CD14-positive monocyte (primary cell): ENCODE measurements at regions not wholly inside any gene's neighbourhood (a gene's known extent, or its start where the extent isn't known, plus 50 kb on each side); places are given as distances from the start of the nearest gene placed in this dataset.

Source experiments
- DNase-seq, 3 donors: peaks; one replicate each; pipeline ENCODE4 v3.0.0-alpha.2; 2011 to 2022
- H2AFZ ChIP-seq: 2 replicates; pipeline ENCODE4 v1.6.0; 2012; ENCODE audit warnings: mild to moderate bottlenecking, low read depth, low read length, inconsistent platforms; ENCODE audit not compliant: insufficient read depth, poor library complexity, severe bottlenecking
- H3K27ac ChIP-seq, 2 donors: 1 replicate in 1 of 2; 2 replicates in 1 of 2; pipeline ENCODE4 v1.5.1; 2012 to 2013; ENCODE audit warnings: low read length in 2 of 2, control low read depth in 1 of 2, inconsistent platforms in 1 of 2, low read depth in 1 of 2, mild to moderate bottlenecking in 1 of 2
- H3K27me3 ChIP-seq, 2 donors: one replicate each; pipeline versions ENCODE4 v1.6.0 to v1.6.1; 2011 to 2013; ENCODE audit warnings: low read length in 2 of 2; ENCODE audit not compliant: control insufficient read depth in 2 of 2, insufficient read depth in 2 of 2
- H3K36me3 ChIP-seq, 2 donors: replicated peaks in 1 of 2; 1 replicate in 1 of 2; 2 replicates in 1 of 2; pipeline versions ENCODE4 v1.5.1 to v1.6.1; 2012 to 2013; ENCODE audit warnings: low read length in 2 of 2, control low read depth in 1 of 2, inconsistent platforms in 1 of 2, mild to moderate bottlenecking in 1 of 2; ENCODE audit not compliant: insufficient read depth in 2 of 2, control insufficient read depth in 1 of 2
- H3K4me1 ChIP-seq, 2 donors: 1 replicate in 1 of 2; 2 replicates in 1 of 2; pipeline versions ENCODE4 v1.5.1 to v1.6.1; 2012 to 2013; ENCODE audit warnings: low read length in 2 of 2, control low read depth in 1 of 2, inconsistent platforms in 1 of 2, mild to moderate bottlenecking in 1 of 2, moderate library complexity in 1 of 2; ENCODE audit not compliant: insufficient read depth in 2 of 2, control insufficient read depth in 1 of 2
- H3K4me2 ChIP-seq: replicated peaks from 2 replicates; pipeline ENCODE3; 2012; ENCODE audit warnings: low read length, moderate library complexity, mild to moderate bottlenecking; ENCODE audit not compliant: poor library complexity, severe bottlenecking; ENCODE audit errors: extremely low read depth
- H3K4me3 ChIP-seq, 3 experiments: fragments of 200-600 bp in 1 of 3; sonication (generic) in 1 of 3; replicated peaks in 1 of 3; 1 replicate in 2 of 3; 2 replicates in 1 of 3; pipeline ENCODE4 v1.5.1; 2011 to 2013; ENCODE audit warnings: low read length in 3 of 3, mild to moderate bottlenecking in 3 of 3, control low read depth in 2 of 3, low read depth in 2 of 3, inconsistent platforms in 1 of 3, moderate library complexity in 1 of 3
- H3K79me2 ChIP-seq: 2 replicates; pipeline ENCODE4 v1.6.0; 2012; ENCODE audit warnings: mild to moderate bottlenecking, control low read depth, inconsistent platforms, low read length, moderate library complexity; ENCODE audit not compliant: insufficient read depth
- H3K9ac ChIP-seq: 2 replicates; pipeline ENCODE4 v1.6.0; 2017; ENCODE audit warnings: low read length, mild to moderate bottlenecking; ENCODE audit not compliant: insufficient read depth, poor library complexity, severe bottlenecking
- H3K9me3 ChIP-seq, 2 donors: replicated peaks in 1 of 2; 1 replicate in 1 of 2; 2 replicates in 1 of 2; pipeline versions ENCODE4 v1.5.1 to v1.6.1; 2012 to 2013; ENCODE audit warnings: low read length in 2 of 2, control low read depth in 1 of 2; ENCODE audit not compliant: control insufficient read depth in 1 of 2, insufficient read depth in 1 of 2
- H4K20me1 ChIP-seq: 2 replicates; pipeline ENCODE4 v1.6.0; 2012; ENCODE audit warnings: mild to moderate bottlenecking, low read length, control low read depth, moderate library complexity; ENCODE audit not compliant: insufficient read depth
- H3K27ac Mint-ChIP-seq, 7 donors: one replicate each; pipeline ENCODE4 v1.8.0; 2020; ENCODE audit warnings: mild to moderate bottlenecking in 7 of 7, mixed read lengths in 7 of 7, moderate library complexity in 6 of 7, inconsistent platforms in 2 of 7
- H3K27me3 Mint-ChIP-seq, 3 donors: one replicate each; pipeline ENCODE4 v1.8.0; 2021 to 2022; ENCODE audit warnings: low read depth in 3 of 3, mild to moderate bottlenecking in 3 of 3, mixed read lengths in 3 of 3, moderate library complexity in 3 of 3, inconsistent platforms in 1 of 3
- H3K36me3 Mint-ChIP-seq, 2 donors: one replicate each; pipeline ENCODE4 v1.8.0; 2020; ENCODE audit warnings: mixed read lengths in 2 of 2, inconsistent platforms in 1 of 2, mild to moderate bottlenecking in 1 of 2
- H3K4me1 Mint-ChIP-seq: one replicate; pipeline ENCODE4 v1.8.0; 2020; ENCODE audit warnings: mild to moderate bottlenecking, mixed read lengths
- H3K4me3 Mint-ChIP-seq, 2 donors: one replicate each; pipeline ENCODE4 v1.8.0; 2020; ENCODE audit warnings: mild to moderate bottlenecking in 2 of 2, mixed read lengths in 2 of 2, moderate library complexity in 1 of 2
- H3K9me3 Mint-ChIP-seq, 7 donors: one replicate each; pipeline ENCODE4 v1.8.0; 2020 to 2022; ENCODE audit warnings: mixed read lengths in 7 of 7, mild to moderate bottlenecking in 6 of 7, moderate library complexity in 6 of 7, inconsistent platforms in 2 of 7
- CTCF ChIP-seq: fragments of 200-600 bp; IDR thresholded peaks from one replicate; pipeline ENCODE4 v1.8.0; 2022; ENCODE audit warnings: antibody characterized with exemption, mild to moderate bottlenecking
- WGBS: methylation state at CpG from one replicate; pipeline ENCODE4 v1.1.5; 2013; ENCODE audit warnings: missing lambda C conversion rate; ENCODE audit not compliant: insufficient coverage; 5-methylcytosine and 5-hydroxymethylcytosine counted together
- intact Hi-C, 2 donors: fragments of 100-400 bp; cut with micrococcal nuclease; formaldehyde crosslinking; loops; one replicate each; pipeline versions ENCODE4 v1.15.0 to v1.15.1; 2023

- TF ChIP-seq CTCF: no peak
- Histone ChIP-seq H3K9ac (no peak overlapping the region), H3K36me3 (no peaks in the 10 kb centered on the region), H3K4me2 (no peak overlapping the region), H4K20me1 (no peaks in the 10 kb centered on the region), H2AFZ (no peak overlapping the region), H3K27ac (no peak overlapping the region), H3K4me1 (peaks cover 3 to 7% of the 10 kb centered on the region in 2 donors), H3K27me3 (peaks cover 26 to 57% of the 10 kb centered on the region in 2 donors), H3K4me3 (no peak overlapping the region), H3K79me2 (no peaks in the 10 kb centered on the region), H3K9me3 (peaks cover 8 to 36% of the 10 kb centered on the region in 2 donors)
- H3K9me3 Mint-ChIP-seq: peaks cover 16 to 39% (median 30%) of the 10 kb centered on the region in 7 donors
- H3K27ac Mint-ChIP-seq: peak overlapping the region in 1 of 7 donors; percentile 24
- peak overlapping the region in 1 of 2 donors; percentile 6 for H3K4me3 Mint-ChIP-seq
- H3K27me3 Mint-ChIP-seq: peaks cover 26 to 53% (median 37%) of the 10 kb centered on the region in 3 donors
- peaks cover 4 to 16% of the 10 kb centered on the region in 2 donors for H3K36me3 Mint-ChIP-seq
- DNase-seq: no peak
- intact Hi-C loops: no loop called here
- 13% methylated on average over 4 of the region's 7 CpGs for WGBS
- H3K4me1 Mint-ChIP-seq: peaks cover 21% of the 10 kb centered on the region
Observed at GRCh38 chr5:73387601-73388305, 60.8 kb downstream of the FOXD1 start.

GRCh38 chr5:73387149-73387591, 61.4 kb downstream of the FOXD1 start:
- H3K4me3 Mint-ChIP-seq: no peak overlapping the region

More at GRCh38 chr5:73387149-73387591, 61.4 kb downstream of the FOXD1 start:
- Mint-ChIP-seq H3K36me3 (peaks cover 4 to 16% of the 10 kb centered on the region in 2 donors), H3K4me1 (peaks cover 25% of the 10 kb centered on the region), H3K27ac (no peak overlapping the region), H3K9me3 (peaks cover 16 to 42% (median 34%) of the 10 kb centered on the region in 7 donors), H3K27me3 (peaks cover 31 to 58% (median 42%) of the 10 kb centered on the region in 3 donors)
- intact Hi-C loops: no loop called here
- no peak overlapping the region for H2AFZ ChIP-seq
- H3K79me2 ChIP-seq: no peaks in the 10 kb centered on the region
- H3K36me3 ChIP-seq: no peaks in the 10 kb centered on the region
- 80% methylated on average over 1 of the region's 1 CpG for WGBS
- no peak for TF ChIP-seq CTCF
- peaks cover 32 to 59% of the 10 kb centered on the region in 2 donors for H3K27me3 ChIP-seq
- peaks cover 11 to 42% of the 10 kb centered on the region in 2 donors for H3K9me3 ChIP-seq
- H3K9ac ChIP-seq: no peak overlapping the region
- no peak overlapping the region for H3K4me3 ChIP-seq
- H3K4me2 ChIP-seq: no peak overlapping the region
- DNase-seq: no peak
- no peak overlapping the region for H3K27ac ChIP-seq
- H3K4me1 ChIP-seq: peaks cover 3 to 12% of the 10 kb centered on the region in 2 donors
- no peaks in the 10 kb centered on the region for H4K20me1 ChIP-seq
